ENCODE measurements at regions not wholly inside any gene's neighbourhood (a gene's known extent, or its start where the extent isn't known, plus 50 kb on each side); places are given as distances from the start of the nearest gene placed in this dataset.

- 76% methylated on average over 6 of the region's 7 CpGs for WGBS (ENCODE audit: low lambda C conversion rate)
Measured at GRCh38 chr3:72259755-72260587, 475.0 kb upstream of the PROK2 start.

DNA sequence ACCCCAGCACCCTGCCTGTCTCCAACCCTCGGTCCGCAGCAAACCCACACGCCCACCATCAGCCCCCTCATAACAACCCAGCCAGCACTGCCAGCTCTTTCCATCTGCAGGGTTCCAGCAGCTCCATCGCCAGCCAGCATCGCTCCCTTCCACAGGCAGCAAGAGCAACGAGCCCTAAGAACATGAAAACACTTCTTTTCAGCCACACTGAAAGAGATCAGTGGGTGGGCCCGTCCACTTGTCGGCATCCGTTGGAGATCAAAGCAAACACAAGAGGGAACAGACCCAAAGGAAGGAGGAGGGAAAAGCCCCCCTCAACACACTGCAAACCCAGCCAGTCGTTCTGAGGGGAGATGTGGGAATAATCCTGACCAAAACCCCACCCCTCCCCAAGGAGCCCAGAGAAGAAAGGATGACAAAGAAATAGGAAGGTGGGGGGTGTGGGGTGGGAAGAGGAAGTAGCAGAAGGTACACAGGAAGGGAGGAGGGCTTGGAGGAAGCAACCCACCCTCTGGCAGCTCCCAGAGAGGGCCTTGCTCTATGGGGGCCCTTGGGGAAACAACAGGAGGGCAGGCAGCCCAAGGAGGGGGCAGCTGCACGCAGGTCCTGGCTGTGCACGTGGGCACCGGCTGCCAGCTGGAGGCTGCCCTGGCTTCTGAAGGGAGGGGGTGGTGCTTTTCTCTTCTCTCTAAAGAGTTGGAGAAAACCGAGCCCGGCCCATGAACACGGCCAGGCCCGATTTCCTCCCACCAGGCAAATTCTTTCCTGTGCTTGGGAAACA lies 473.6 kb upstream of the PROK2 start:
- ChIA-PET POLR2A (no interaction called here), CTCF (interaction anchor here (1.5 to 2.0 kb wide), 2 partner anchors 30 to 564 kb away, joined by 4 to 5 read pairs; no protein-coding TSS in a partner anchor)
- H3K36me3 ChIP-seq (replicated peaks in 1 of 2; ENCODE audit: control insufficient read depth in 1 of 2, insufficient read depth in 2 of 2, low read length in 1 of 2), result no peaks in the 10 kb centered on the region
- H3F3A ChIP-seq (replicated peaks; ENCODE audit: insufficient read depth), result no peaks in the 10 kb centered on the region
- peaks cover 0 to 30% of the 10 kb centered on the region in 2 experiments; a peak in 3 of 4 replicates for H3K4me1 ChIP-seq (ENCODE audit: control insufficient read depth in 1 of 2, insufficient read depth in 2 of 2, low read depth in 1 of 2, low read length in 1 of 2)
- 67% methylated on average over 13 of the region's 17 CpGs for WGBS (ENCODE audit: low lambda C conversion rate)
- DNase-seq, result no peak
- no peaks in the 10 kb centered on the region for H4K20me1 ChIP-seq (ENCODE audit: insufficient read depth)
- no peak overlapping the region for H3K9ac ChIP-seq
- H3K9me3 ChIP-seq, result no peaks in the 10 kb centered on the region
- H3K9me2 ChIP-seq, result no peaks in the 10 kb centered on the region
- H3K4me3 ChIP-seq (ENCODE audit: low read depth in 2 of 2, low read length in 1 of 2), result no peak overlapping the region
- H3K79me2 ChIP-seq (ENCODE audit: insufficient read depth), result no peaks in the 10 kb centered on the region
- no peak overlapping the region for H2AFZ ChIP-seq (ENCODE audit: low read depth)
- H3K27ac ChIP-seq (ENCODE audit: low read depth in 2 of 2, low read length in 1 of 2), result no peak overlapping the region
- H3K27me3 ChIP-seq (ENCODE audit: insufficient read depth), result peaks cover 10% of the 10 kb centered on the region; the same call in 1 of the 2 replicates
- TF ChIP-seq MXI1 (IDR thresholded peaks at IDR 0.05; ENCODE audit: low read depth, low read length), result no peak
- no peak for TF ChIP-seq EZH2phosphoT487 (IDR thresholded peaks at IDR 0.05; ENCODE audit: borderline replicate concordance, low read depth)
- no peak for TF ChIP-seq USF2 (IDR thresholded peaks at IDR 0.05; ENCODE audit: borderline replicate concordance, low read depth, low read length)
- no peak for TF ChIP-seq YY1 (IDR thresholded peaks at IDR 0.05; ENCODE audit: low read depth)
- TF ChIP-seq FOXJ3 (CRISPR knock-in tag; IDR thresholded peaks at IDR 0.05), result no peak
- no peak for TF ChIP-seq REST (IDR thresholded peaks at IDR 0.05; ENCODE audit: low read depth, low read length)
- TF ChIP-seq FOSL2 (IDR thresholded peaks at IDR 0.05; ENCODE audit: borderline replicate concordance, low read depth), result no peak
- no peak for TF ChIP-seq RFX5 (IDR thresholded peaks at IDR 0.05; ENCODE audit: low read length)
- TF ChIP-seq NFIC (IDR thresholded peaks at IDR 0.05; ENCODE audit: borderline replicate concordance), result no peak
- TF ChIP-seq CTCF (IDR thresholded peaks at IDR 0.05), result no peak
- no peak for TF ChIP-seq MAX (IDR thresholded peaks at IDR 0.05; ENCODE audit: low read depth)
- no peak for TF ChIP-seq TEAD4 (IDR thresholded peaks at IDR 0.05; ENCODE audit: borderline replicate concordance, insufficient read depth)
- TF ChIP-seq RXRA (IDR thresholded peaks at IDR 0.05; ENCODE audit: borderline replicate concordance, low read depth), result no peak
- TF ChIP-seq EP300 (IDR thresholded peaks at IDR 0.05; ENCODE audit: borderline replicate concordance in 1 of 2, low read depth in 1 of 2, low read length in 1 of 2), result no peak
- no peak overlapping the region for H3K4me2 ChIP-seq

More at GRCh38 chr3:72259755-72260587, 475.0 kb upstream of the PROK2 start:
- Histone ChIP-seq H3F3A (replicated peaks; ENCODE audit: insufficient read depth) (no peaks in the 10 kb centered on the region), H4K20me1 (ENCODE audit: insufficient read depth) (no peaks in the 10 kb centered on the region), H3K79me2 (ENCODE audit: insufficient read depth) (no peaks in the 10 kb centered on the region), H3K4me2 (no peak overlapping the region), H3K9me3 (no peaks in the 10 kb centered on the region), H3K9me2 (no peaks in the 10 kb centered on the region), H3K4me1 (ENCODE audit: control insufficient read depth in 1 of 2, insufficient read depth in 2 of 2, low read depth in 1 of 2, low read length in 1 of 2) (peaks cover 0 to 28% of the 10 kb centered on the region in 2 experiments; a peak in 3 of 4 replicates), H3K4me3 (ENCODE audit: low read depth in 2 of 2, low read length in 1 of 2) (no peak overlapping the region), H3K9ac (no peak overlapping the region), H3K27me3 (ENCODE audit: insufficient read depth) (peaks cover 10% of the 10 kb centered on the region; the same call in 1 of the 2 replicates), H3K27ac (ENCODE audit: low read depth in 2 of 2, low read length in 1 of 2) (no peak overlapping the region), H2AFZ (ENCODE audit: low read depth) (no peak overlapping the region), H3K36me3 (replicated peaks in 1 of 2; ENCODE audit: control insufficient read depth in 1 of 2, insufficient read depth in 2 of 2, low read length in 1 of 2) (no peaks in the 10 kb centered on the region)
- ChIA-PET CTCF (interaction anchor here (0.9 kb wide), 1 partner anchor 27 kb away, joined by 3 read pairs; no protein-coding TSS in a partner anchor), POLR2A (no interaction called here)
- DNase-seq, result no peak
- TF ChIP-seq, protein P1, sequence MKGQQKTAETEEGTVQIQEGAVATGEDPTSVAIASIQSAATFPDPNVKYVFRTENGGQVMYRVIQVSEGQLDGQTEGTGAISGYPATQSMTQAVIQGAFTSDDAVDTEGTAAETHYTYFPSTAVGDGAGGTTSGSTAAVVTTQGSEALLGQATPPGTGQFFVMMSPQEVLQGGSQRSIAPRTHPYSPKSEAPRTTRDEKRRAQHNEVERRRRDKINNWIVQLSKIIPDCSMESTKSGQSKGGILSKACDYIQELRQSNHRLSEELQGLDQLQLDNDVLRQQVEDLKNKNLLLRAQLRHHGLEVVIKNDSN (IDR thresholded peaks at IDR 0.05; ENCODE audit: borderline replicate concordance, low read depth), result no peak
- TF ChIP-seq RAD21 (IDR thresholded peaks at IDR 0.05; ENCODE audit: low read length) (no peak), POLR2AphosphoS5 (IDR thresholded peaks at IDR 0.05; ENCODE audit: low read depth, low read length) (no peak)
